Neuronal stem cell (in vitro differentiated cells): ENCODE measurements at regions not wholly inside any gene's neighbourhood (a gene's known extent, or its start where the extent isn't known, plus 50 kb on each side); places are given as distances from the start of the nearest gene placed in this dataset.

ENCODE experiments used
- DNase-seq: peaks from one replicate; pipeline ENCODE4 v3.0.0-alpha.2; 2013; ENCODE audit warnings: low spot score
- H2AFZ ChIP-seq: one replicate; pipeline ENCODE4 v1.6.1; 2013; ENCODE audit warnings: mild to moderate bottlenecking, low read length, inconsistent platforms
- H2AK5ac ChIP-seq: 2 replicates; pipeline ENCODE4 v1.6.1; 2013; ENCODE audit warnings: low read depth, mild to moderate bottlenecking, inconsistent platforms, low read length, moderate library complexity, mixed read lengths
- H2BK120ac ChIP-seq: 2 replicates; pipeline ENCODE4 v1.6.1; 2013; ENCODE audit warnings: low read depth, mild to moderate bottlenecking, inconsistent platforms, low read length, moderate library complexity, mixed read lengths
- H2BK12ac ChIP-seq: one replicate; pipeline ENCODE4 v1.6.1; 2013; ENCODE audit warnings: low read length, inconsistent platforms
- H2BK15ac ChIP-seq: 2 replicates; pipeline ENCODE4 v1.6.1; 2013; ENCODE audit warnings: mild to moderate bottlenecking, low read length, inconsistent platforms, mixed read lengths
- H2BK5ac ChIP-seq: one replicate; pipeline ENCODE4 v1.6.1; 2013; ENCODE audit warnings: inconsistent platforms, mild to moderate bottlenecking, low read length, moderate library complexity
- H3K14ac ChIP-seq: one replicate; pipeline ENCODE4 v1.6.1; 2013; ENCODE audit warnings: low read length, inconsistent platforms
- H3K18ac ChIP-seq: 2 replicates; pipeline ENCODE4 v1.6.1; 2013; ENCODE audit warnings: low read length, inconsistent platforms
- H3K23ac ChIP-seq: 2 replicates; pipeline ENCODE4 v1.6.1; 2013; ENCODE audit warnings: low read depth, mild to moderate bottlenecking, mixed read lengths, low read length, inconsistent platforms; ENCODE audit not compliant: poor library complexity
- H3K27ac ChIP-seq: replicated peaks from 3 replicates; pipeline ENCODE4 v1.5.1; 2013; ENCODE audit warnings: low read length, inconsistent platforms
- H3K27me3 ChIP-seq, 3 experiments: 2 replicates each; pipeline ENCODE4 v1.6.1; 2013; ENCODE audit warnings: low read length in 3 of 3, mild to moderate bottlenecking in 2 of 3, inconsistent platforms in 1 of 3, low read depth in 1 of 3, mixed read lengths in 1 of 3, moderate library complexity in 1 of 3; ENCODE audit not compliant: control insufficient read depth in 3 of 3, insufficient read depth in 3 of 3
- H3K36me3 ChIP-seq, 2 donors: replicated peaks in 1 of 2; 2 replicates each; pipeline ENCODE4 v1.6.1; 2013; ENCODE audit warnings: low read length in 2 of 2; ENCODE audit not compliant: control insufficient read depth in 2 of 2, insufficient read depth in 2 of 2
- H3K4ac ChIP-seq: 2 replicates; pipeline ENCODE4 v1.6.1; 2013; ENCODE audit warnings: inconsistent platforms, mild to moderate bottlenecking, low read length, moderate library complexity
- H3K4me1 ChIP-seq, 2 donors: 1 replicate in 1 of 2; 2 replicates in 1 of 2; pipeline ENCODE4 v1.6.1; 2013; ENCODE audit warnings: low read length in 2 of 2, low read depth in 1 of 2; ENCODE audit not compliant: control insufficient read depth in 2 of 2, insufficient read depth in 1 of 2
- H3K4me2 ChIP-seq: one replicate; pipeline ENCODE4 v1.6.1; 2013; ENCODE audit warnings: mild to moderate bottlenecking, low read length, inconsistent platforms; ENCODE audit not compliant: insufficient read depth, poor library complexity, severe bottlenecking
- H3K4me3 ChIP-seq, 2 donors: 2 replicates each; pipeline ENCODE4 v1.5.1; 2013; ENCODE audit warnings: low read length in 2 of 2, mild to moderate bottlenecking in 2 of 2, inconsistent platforms in 1 of 2, moderate library complexity in 1 of 2
- H3K79me1 ChIP-seq: one replicate; pipeline ENCODE4 v1.6.1; 2013; ENCODE audit warnings: low read depth, mild to moderate bottlenecking, inconsistent platforms, low read length, moderate library complexity
- H3K9ac ChIP-seq: one replicate; pipeline ENCODE4 v1.6.1; 2013; ENCODE audit warnings: mild to moderate bottlenecking, low read depth, low read length, inconsistent platforms; ENCODE audit not compliant: poor library complexity
- H3K9me3 ChIP-seq, 2 donors: replicated peaks in 1 of 2; 2 replicates each; pipeline versions ENCODE3 to v1.6.1; 2013; ENCODE audit warnings: low read length in 2 of 2, mild to moderate bottlenecking in 2 of 2, inconsistent platforms in 1 of 2, low read depth in 1 of 2, mixed read lengths in 1 of 2, moderate library complexity in 1 of 2; ENCODE audit not compliant: control insufficient read depth in 2 of 2, insufficient read depth in 1 of 2
- H4K8ac ChIP-seq: one replicate; pipeline ENCODE4 v1.6.1; 2013; ENCODE audit warnings: low read depth, mild to moderate bottlenecking, inconsistent platforms, low read length, moderate library complexity
- H4K91ac ChIP-seq: one replicate; pipeline ENCODE4 v1.6.1; 2013; ENCODE audit warnings: low read length, low read depth, mild to moderate bottlenecking, inconsistent platforms; ENCODE audit not compliant: poor library complexity
- WGBS, 2 donors: extraction: QIAGEN DNeasy Blood & Tissue Kit; methylation state at CpG; one replicate each; pipeline ENCODE4 v1.1.7; 2013; ENCODE audit warnings: missing lambda C conversion rate in 2 of 2, mixed read lengths in 1 of 2; ENCODE audit not compliant: insufficient read length in 2 of 2, insufficient replicate concordance in 1 of 2; ENCODE audit errors: extremely low coverage in 2 of 2; 5-methylcytosine and 5-hydroxymethylcytosine counted together

DNA sequence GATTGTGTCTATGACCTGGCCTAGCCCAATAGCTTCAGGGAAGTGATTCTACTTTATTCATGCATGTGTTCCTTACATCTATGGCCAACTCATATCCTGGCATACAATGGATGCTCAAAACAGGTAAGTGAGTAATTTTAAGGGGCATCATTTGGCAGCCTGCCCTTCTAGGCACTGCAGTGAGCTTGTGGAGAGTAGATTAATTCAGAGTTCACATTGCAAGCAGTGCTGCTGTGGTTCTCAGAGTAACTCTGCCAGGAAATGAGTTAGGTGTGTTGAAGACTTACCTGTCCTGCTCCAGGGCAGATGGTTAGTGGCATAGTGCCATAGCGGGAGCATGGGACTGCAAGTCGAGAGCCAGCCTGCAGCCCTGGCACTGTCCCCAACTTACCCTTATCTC, 158.0 kb downstream of the SCP2D1 start:
- Histone ChIP-seq H3K4me2 (no peak overlapping the region), H3K9ac (no peak overlapping the region), H3K14ac (no peak overlapping the region), H3K4me3 (no peak overlapping the region), H3K23ac (no peak overlapping the region), H3K4me1 (no peaks in the 10 kb centered on the region), H2BK15ac (no peak overlapping the region), H2BK120ac (no peak overlapping the region), H3K36me3 (no peaks in the 10 kb centered on the region), H4K91ac (no peak overlapping the region), H2BK5ac (no peak overlapping the region), H3K27me3 (no peaks in the 10 kb centered on the region), H2AFZ (no peak overlapping the region), H4K8ac (no peak overlapping the region), H3K9me3 (no peaks in the 10 kb centered on the region), H3K18ac (no peak overlapping the region), H3K4ac (no peak overlapping the region), H3K79me1 (no peaks in the 10 kb centered on the region), H3K27ac (no peak overlapping the region), H2BK12ac (no peak overlapping the region), H2AK5ac (no peak overlapping the region)
- WGBS, 2 donors = no CpG with 5 or more reads among the region's 2 CpGs
- no peak for DNase-seq

GRCh38 chr20:18972251-18972876, 158.8 kb downstream of the SCP2D1 start:
- H3K4ac ChIP-seq = no peak overlapping the region
- no peak overlapping the region for H3K4me3 ChIP-seq
- H3K79me1 ChIP-seq = no peaks in the 10 kb centered on the region

DNA sequence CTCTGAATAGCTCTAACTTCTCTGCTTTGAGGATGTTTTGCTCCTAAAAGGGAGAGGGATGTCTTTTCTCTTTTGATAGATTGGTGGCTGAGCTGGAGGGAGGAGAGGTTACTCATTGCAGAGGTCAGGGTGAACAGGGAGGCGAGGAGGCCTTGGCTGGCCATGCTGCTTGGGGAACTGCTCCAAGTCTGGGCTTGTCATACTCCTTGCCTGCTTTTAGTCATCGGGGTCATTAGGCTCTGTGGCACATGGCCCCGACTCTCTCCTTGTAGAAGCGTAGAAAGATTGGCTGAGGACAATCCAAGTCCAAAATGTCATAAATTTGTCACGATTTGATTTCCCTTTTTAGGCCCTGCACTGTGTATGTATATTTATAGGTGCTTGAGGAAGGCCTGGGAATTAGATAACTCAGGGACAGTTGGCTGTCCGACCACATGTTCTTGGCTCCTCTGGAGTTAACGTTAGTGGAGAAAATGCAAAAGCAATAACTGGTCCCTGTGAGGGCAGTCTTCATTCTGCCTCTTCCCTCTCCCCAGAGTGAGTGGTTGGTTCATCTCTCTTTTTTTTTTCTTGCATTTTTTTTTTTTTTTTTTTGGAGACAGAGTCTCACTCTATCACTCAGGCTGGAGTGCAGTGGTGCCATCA, 160.1 kb downstream of the SCP2D1 start:
- Histone ChIP-seq H3K4me1 (no peaks in the 10 kb centered on the region), H3K23ac (no peak overlapping the region), H4K8ac (no peak overlapping the region), H3K4me2 (no peak overlapping the region), H3K18ac (no peak overlapping the region), H2BK12ac (no peak overlapping the region), H2AK5ac (no peak overlapping the region), H3K4me3 (no peak overlapping the region), H3K9ac (no peak overlapping the region), H2BK5ac (no peak overlapping the region), H3K27me3 (no peaks in the 10 kb centered on the region), H2BK120ac (no peak overlapping the region), H2AFZ (no peak overlapping the region), H4K91ac (no peak overlapping the region), H2BK15ac (no peak overlapping the region), H3K36me3 (no peaks in the 10 kb centered on the region), H3K9me3 (no peaks in the 10 kb centered on the region), H3K79me1 (no peaks in the 10 kb centered on the region), H3K27ac (no peak overlapping the region), H3K4ac (no peak overlapping the region), H3K14ac (no peak overlapping the region)
- DNase-seq = no peak
- WGBS, 2 donors = no CpG with 5 or more reads among the region's 7 CpGs

More at GRCh38 chr20:18972251-18972876, 158.8 kb downstream of the SCP2D1 start:
- Histone ChIP-seq H2AFZ (no peak overlapping the region), H3K18ac (no peak overlapping the region), H2BK12ac (no peak overlapping the region), H3K4me2 (no peak overlapping the region), H2BK5ac (no peak overlapping the region), H4K91ac (no peak overlapping the region), H3K23ac (no peak overlapping the region), H3K14ac (no peak overlapping the region), H3K4me1 (no peaks in the 10 kb centered on the region), H4K8ac (no peak overlapping the region), H3K36me3 (no peaks in the 10 kb centered on the region), H3K27me3 (no peaks in the 10 kb centered on the region), H2BK120ac (no peak overlapping the region), H3K9me3 (no peaks in the 10 kb centered on the region), H3K27ac (no peak overlapping the region), H2BK15ac (no peak overlapping the region), H3K9ac (no peak overlapping the region), H2AK5ac (no peak overlapping the region)
- DNase-seq = no peak
- WGBS, 2 donors = no CpG with 5 or more reads among the region's 3 CpGs

DNA sequence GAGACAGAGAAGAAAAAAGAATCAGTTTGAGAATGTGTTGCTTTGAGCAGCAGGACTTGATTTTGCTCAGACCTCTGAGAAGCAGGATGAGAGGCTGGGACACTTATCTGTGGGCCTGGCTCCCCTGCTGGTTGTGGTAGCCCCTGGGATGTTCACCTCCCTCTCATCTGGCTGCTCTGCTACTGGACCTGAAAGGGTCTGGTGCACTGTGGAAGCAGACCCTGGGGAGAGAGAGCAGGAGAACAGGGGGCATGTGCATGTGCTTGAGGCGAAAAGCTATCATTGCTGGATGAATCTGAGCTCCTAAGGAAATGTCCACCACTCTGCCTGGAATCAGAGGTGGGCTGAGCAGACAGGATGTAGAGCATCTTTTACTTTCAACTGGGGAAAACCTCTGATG, 161.1 kb downstream of the SCP2D1 start:
- Histone ChIP-seq H3K9ac (no peak overlapping the region), H2BK12ac (no peak overlapping the region), H3K4me3 (no peak overlapping the region), H3K14ac (no peak overlapping the region), H3K9me3 (no peaks in the 10 kb centered on the region), H3K27me3 (no peaks in the 10 kb centered on the region), H3K18ac (no peak overlapping the region), H2AK5ac (no peak overlapping the region), H3K79me1 (no peaks in the 10 kb centered on the region), H4K91ac (no peak overlapping the region), H3K27ac (no peak overlapping the region), H2BK15ac (no peak overlapping the region), H2BK5ac (no peak overlapping the region), H3K4me1 (no peaks in the 10 kb centered on the region), H3K4ac (no peak overlapping the region), H2AFZ (no peak overlapping the region), H2BK120ac (no peak overlapping the region), H4K8ac (no peak overlapping the region), H3K4me2 (no peak overlapping the region), H3K23ac (no peak overlapping the region), H3K36me3 (no peaks in the 10 kb centered on the region)
- DNase-seq = no peak
- WGBS, 2 donors = no CpG with 5 or more reads among the region's 1 CpG
